LNCaP clone FGC (cell line): ENCODE measurements at regions not wholly inside any gene's neighbourhood (a gene's known extent, or its start where the extent isn't known, plus 50 kb on each side); places are given as distances from the start of the nearest gene placed in this dataset.

Experiments used
- DNase-seq: peaks from one replicate; pipeline ENCODE4 v3.0.0-alpha.2; 2011; ENCODE audit warnings: low read depth
- H3K4me3 ChIP-seq: 2 replicates; pipeline ENCODE4 v1.5.1; 2011; ENCODE audit warnings: mild to moderate bottlenecking, low read depth, low read length, control low read depth
- TF ChIP-seq, protein P1 (sequence below): IDR thresholded peaks from 2 replicates; pipeline ENCODE4 v1.5.1; 2012; ENCODE audit warnings: mild to moderate bottlenecking; ENCODE audit not compliant: control insufficient read depth, insufficient read depth; ENCODE audit errors: extremely low read depth

- DNase-seq = no peak
- no peak overlapping the region for H3K4me3 ChIP-seq
- TF ChIP-seq, protein P1, sequence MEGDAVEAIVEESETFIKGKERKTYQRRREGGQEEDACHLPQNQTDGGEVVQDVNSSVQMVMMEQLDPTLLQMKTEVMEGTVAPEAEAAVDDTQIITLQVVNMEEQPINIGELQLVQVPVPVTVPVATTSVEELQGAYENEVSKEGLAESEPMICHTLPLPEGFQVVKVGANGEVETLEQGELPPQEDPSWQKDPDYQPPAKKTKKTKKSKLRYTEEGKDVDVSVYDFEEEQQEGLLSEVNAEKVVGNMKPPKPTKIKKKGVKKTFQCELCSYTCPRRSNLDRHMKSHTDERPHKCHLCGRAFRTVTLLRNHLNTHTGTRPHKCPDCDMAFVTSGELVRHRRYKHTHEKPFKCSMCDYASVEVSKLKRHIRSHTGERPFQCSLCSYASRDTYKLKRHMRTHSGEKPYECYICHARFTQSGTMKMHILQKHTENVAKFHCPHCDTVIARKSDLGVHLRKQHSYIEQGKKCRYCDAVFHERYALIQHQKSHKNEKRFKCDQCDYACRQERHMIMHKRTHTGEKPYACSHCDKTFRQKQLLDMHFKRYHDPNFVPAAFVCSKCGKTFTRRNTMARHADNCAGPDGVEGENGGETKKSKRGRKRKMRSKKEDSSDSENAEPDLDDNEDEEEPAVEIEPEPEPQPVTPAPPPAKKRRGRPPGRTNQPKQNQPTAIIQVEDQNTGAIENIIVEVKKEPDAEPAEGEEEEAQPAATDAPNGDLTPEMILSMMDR = no peak
Observed at GRCh38 chr9:79353856-79354520, 217.8 kb upstream of the TLE4 start.

- DNase-seq = no peak
- H3K4me3 ChIP-seq = no peak overlapping the region
- TF ChIP-seq, protein P1 = no peak
Observed at GRCh38 chr9:79357194-79357593, 214.6 kb upstream of the TLE4 start.

GRCh38 chr9:79357616-79358015 lies 214.1 kb upstream of the TLE4 start:
- DNase-seq = no peak
- TF ChIP-seq, protein P1 = no peak
- no peak overlapping the region for H3K4me3 ChIP-seq

- no peak overlapping the region for H3K4me3 ChIP-seq
- TF ChIP-seq, protein P1 = no peak
- DNase-seq = no peak
Observed at GRCh38 chr9:79360387-79361347, 211.1 kb upstream of the TLE4 start.

GRCh38 chr9:79362100-79363081 lies 209.4 kb upstream of the TLE4 start:
- DNase-seq = no peak
- TF ChIP-seq, protein P1 = no peak
- no peak overlapping the region for H3K4me3 ChIP-seq

- no peak for DNase-seq
- H3K4me3 ChIP-seq = no peak overlapping the region
- TF ChIP-seq, protein P1 = no peak
Observed at GRCh38 chr9:79369676-79370075, 202.1 kb upstream of the TLE4 start.
